GM06990 (cell line): ENCODE measurements at regions not wholly inside any gene's neighbourhood (a gene's known extent, or its start where the extent isn't known, plus 50 kb on each side); places are given as distances from the start of the nearest gene placed in this dataset.
"Not testable (repeated sequence)": the region's sequence is repeated elsewhere in the genome, so short reads cannot be mapped to it uniquely, and the experiment has no call there.

Experiments used
- DNase-seq: peaks from one replicate; pipeline ENCODE4 v3.0.0-alpha.2; 2011; ENCODE audit not compliant: insufficient read length; ENCODE audit errors: extremely low read depth
- H3K27me3 ChIP-seq: replicated peaks from 2 replicates; pipeline ENCODE4 v1.6.0; 2011; ENCODE audit warnings: low read length; ENCODE audit not compliant: control insufficient read depth, insufficient read depth
- H3K36me3 ChIP-seq: 2 replicates; pipeline ENCODE4 v1.5.1; 2011; ENCODE audit warnings: low read length; ENCODE audit not compliant: control insufficient read depth, insufficient read depth
- H3K4me3 ChIP-seq: replicated peaks from 2 replicates; pipeline ENCODE4 v1.5.1; 2011; ENCODE audit warnings: low read depth, mild to moderate bottlenecking, control low read depth, low read length
- TF ChIP-seq, protein P1 (sequence below): IDR thresholded peaks from 2 replicates; pipeline ENCODE4 v1.5.1; 2011; ENCODE audit warnings: low read length, control low read depth, mild to moderate bottlenecking, inconsistent platforms; ENCODE audit not compliant: insufficient read depth, poor library complexity, severe bottlenecking

DNA sequence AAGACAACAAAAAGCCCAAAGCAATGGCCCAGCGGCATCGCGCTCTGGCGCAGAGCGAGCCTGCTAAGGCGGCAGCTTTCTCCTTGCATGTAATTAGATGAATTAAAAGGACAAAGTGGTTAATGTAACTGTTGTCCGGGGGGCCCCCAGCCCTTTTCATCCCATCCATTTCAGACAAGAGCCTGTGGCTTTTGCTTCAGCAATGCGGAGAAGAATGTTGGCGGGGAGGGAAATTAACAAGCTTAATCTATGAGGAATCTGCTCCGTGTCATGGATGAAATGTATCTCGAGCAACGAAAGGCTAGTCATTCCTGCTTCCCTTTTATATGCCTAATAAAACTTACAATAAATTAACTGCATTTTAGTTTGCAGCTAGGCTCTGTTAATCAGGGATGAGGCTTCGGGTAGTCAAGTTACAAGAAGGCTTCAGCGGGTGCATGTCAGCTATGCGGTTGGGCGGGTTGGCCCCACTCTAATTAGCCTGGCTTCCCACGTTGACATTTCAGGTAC, 203.3 kb downstream of the BUB3 start:
- Histone ChIP-seq H3K4me3 (no peak overlapping the region), H3K36me3 (no peaks in the 10 kb centered on the region), H3K27me3 (no peaks in the 10 kb centered on the region)
- TF ChIP-seq, protein P1, sequence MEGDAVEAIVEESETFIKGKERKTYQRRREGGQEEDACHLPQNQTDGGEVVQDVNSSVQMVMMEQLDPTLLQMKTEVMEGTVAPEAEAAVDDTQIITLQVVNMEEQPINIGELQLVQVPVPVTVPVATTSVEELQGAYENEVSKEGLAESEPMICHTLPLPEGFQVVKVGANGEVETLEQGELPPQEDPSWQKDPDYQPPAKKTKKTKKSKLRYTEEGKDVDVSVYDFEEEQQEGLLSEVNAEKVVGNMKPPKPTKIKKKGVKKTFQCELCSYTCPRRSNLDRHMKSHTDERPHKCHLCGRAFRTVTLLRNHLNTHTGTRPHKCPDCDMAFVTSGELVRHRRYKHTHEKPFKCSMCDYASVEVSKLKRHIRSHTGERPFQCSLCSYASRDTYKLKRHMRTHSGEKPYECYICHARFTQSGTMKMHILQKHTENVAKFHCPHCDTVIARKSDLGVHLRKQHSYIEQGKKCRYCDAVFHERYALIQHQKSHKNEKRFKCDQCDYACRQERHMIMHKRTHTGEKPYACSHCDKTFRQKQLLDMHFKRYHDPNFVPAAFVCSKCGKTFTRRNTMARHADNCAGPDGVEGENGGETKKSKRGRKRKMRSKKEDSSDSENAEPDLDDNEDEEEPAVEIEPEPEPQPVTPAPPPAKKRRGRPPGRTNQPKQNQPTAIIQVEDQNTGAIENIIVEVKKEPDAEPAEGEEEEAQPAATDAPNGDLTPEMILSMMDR, result no peak
- DNase-seq, result no peak

DNA sequence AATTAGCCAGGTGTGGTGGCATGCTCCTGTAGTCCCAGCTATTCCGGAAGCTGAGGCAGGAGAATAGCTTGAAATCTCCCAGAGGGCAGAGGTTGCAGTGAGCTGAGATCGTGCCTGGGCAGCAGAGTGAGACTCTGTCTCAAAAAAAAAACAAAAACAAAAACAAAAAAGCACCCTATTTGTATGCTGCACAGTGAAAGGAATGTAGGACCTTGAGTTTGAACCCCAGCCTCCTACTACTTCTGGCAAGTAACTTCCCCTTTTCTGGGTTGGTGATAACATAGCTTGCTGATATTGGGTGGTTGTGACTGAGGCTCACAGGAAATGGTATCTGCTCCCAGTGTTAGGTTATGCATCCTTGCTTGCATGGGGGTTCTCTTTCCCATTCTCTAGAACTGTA, 205.3 kb downstream of the BUB3 start:
- DNase-seq, result no peak
- Histone ChIP-seq H3K27me3 (no peaks in the 10 kb centered on the region), H3K4me3 (no peak overlapping the region), H3K36me3 (no peaks in the 10 kb centered on the region)
- TF ChIP-seq, protein P1, result no peak

DNA sequence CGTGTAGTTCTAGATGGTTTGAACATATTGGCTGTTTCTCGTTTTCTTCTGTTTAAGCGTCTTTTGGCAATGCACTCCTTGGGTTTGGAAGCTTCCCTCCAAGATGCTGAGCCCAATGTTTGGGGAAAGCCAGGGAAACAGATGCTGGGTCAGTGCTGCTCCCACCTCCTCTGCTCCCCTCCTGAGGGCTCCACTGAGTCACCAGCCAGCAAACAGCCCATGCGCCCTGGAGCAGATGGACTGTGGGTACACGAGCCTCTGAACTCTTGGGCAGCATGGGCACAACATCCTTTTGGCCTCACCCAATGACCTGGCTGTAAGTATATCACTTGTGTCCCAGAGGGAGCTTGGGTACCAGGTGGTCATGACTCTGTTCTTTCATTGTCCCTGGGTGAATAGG, 207.6 kb downstream of the BUB3 start:
- H3K4me3 ChIP-seq, result no peak overlapping the region
- no peak for DNase-seq
- no peaks in the 10 kb centered on the region for H3K36me3 ChIP-seq
- TF ChIP-seq, protein P1, result no peak
- no peaks in the 10 kb centered on the region for H3K27me3 ChIP-seq

DNA sequence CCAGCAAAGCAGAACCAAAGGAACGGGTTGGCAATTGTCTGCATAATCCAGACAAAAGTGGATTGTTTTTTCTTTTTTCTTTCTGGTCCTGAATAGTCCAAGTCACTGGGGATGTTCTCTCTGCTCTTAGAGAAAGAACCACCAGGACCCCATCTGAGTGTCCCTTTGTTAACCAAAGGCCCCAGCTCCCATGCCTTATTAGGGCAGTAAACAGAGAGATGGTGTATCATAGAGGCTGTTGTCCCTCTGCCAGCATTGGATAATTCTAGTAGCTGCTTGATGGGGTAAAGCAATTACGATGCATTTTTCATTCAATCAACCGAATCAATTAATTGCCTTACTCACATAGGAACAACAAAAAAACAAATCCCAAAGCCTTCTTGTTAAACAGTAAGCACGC, 213.0 kb downstream of the BUB3 start:
- TF ChIP-seq, protein P1, result no peak
- Histone ChIP-seq H3K4me3 (no peak overlapping the region), H3K27me3 (no peaks in the 10 kb centered on the region), H3K36me3 (no peaks in the 10 kb centered on the region)
- DNase-seq, result no peak

DNA sequence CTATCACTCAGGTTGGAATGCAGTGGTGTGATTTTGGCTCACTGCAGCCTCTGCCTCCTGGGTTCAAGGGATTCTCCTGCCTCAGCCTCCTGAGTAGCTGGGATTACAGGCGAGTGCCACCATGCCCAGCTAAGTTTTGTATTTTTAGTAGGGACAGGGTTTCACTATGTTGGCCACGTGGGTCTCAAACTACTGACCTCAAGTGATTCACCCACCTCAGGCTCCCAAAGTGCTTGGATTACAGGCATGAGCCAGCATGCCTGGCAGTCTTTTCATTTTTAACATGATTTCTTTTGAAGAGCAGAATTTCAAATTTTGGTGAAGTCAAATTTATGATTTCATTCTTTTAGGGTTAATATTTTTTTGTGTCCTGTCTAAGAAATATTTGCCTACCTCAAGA, 217.4 kb downstream of the BUB3 start:
- not testable (repeated sequence) for H3K36me3 ChIP-seq, H3K27me3 ChIP-seq, H3K4me3 ChIP-seq, DNase-seq

DNA sequence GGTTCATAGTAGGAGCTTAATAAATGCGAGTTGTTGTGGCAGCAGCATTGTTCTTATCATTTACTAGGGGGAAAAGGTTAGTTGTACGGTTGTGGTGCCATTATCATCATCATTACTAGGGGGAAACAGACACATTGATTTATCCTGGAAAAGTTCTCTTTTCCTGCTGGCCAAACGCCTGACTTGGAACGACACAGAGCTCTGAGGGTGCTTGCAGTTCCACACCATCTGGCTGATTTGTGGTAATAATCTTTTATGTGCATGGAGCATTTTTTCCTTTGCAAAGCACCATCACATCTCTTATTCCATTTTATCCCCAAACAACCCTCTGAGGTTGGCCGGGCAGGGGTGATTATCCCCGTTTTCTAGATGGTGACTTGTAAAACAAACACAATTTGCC, 219.4 kb downstream of the BUB3 start:
- Histone ChIP-seq H3K36me3 (no peaks in the 10 kb centered on the region), H3K27me3 (no peaks in the 10 kb centered on the region), H3K4me3 (no peak overlapping the region)
- DNase-seq, result no peak
- TF ChIP-seq, protein P1, result no peak
